NT2/D1 (cell line): ENCODE measurements at regions not wholly inside any gene's neighbourhood (a gene's known extent, or its start where the extent isn't known, plus 50 kb on each side); places are given as distances from the start of the nearest gene placed in this dataset.

Experiments used
- DNase-seq: peaks from one replicate; pipeline ENCODE4 v3.0.0-alpha.2; 2011; ENCODE audit warnings: low read depth, low spot score
- H3K27me3 ChIP-seq: 2 replicates; pipeline ENCODE4 v1.6.0; 2011; ENCODE audit warnings: mild to moderate bottlenecking; ENCODE audit not compliant: insufficient read length, insufficient read depth
- H3K36me3 ChIP-seq: 2 replicates; pipeline ENCODE4 v1.6.1; 2011; ENCODE audit warnings: mild to moderate bottlenecking, low read length, mixed read lengths; ENCODE audit not compliant: insufficient read depth, insufficient read length
- H3K4me1 ChIP-seq: 2 replicates; pipeline ENCODE4 v1.5.1; 2011; ENCODE audit not compliant: insufficient read depth, insufficient read length
- H3K4me3 ChIP-seq: 2 replicates; pipeline ENCODE4 v1.5.1; 2011; ENCODE audit warnings: low read depth; ENCODE audit not compliant: insufficient read length
- H3K9ac ChIP-seq: 2 replicates; pipeline ENCODE4 v1.6.0; 2011; ENCODE audit warnings: low read depth; ENCODE audit not compliant: insufficient read length
- H3K9me3 ChIP-seq: 2 replicates; pipeline ENCODE4 v1.5.1; 2011; ENCODE audit warnings: mild to moderate bottlenecking, low read length; ENCODE audit not compliant: insufficient read depth
- SUZ12 ChIP-seq: IDR thresholded peaks from 2 replicates; pipeline ENCODE4 v1.6.1; 2011; ENCODE audit not compliant: insufficient read length, insufficient read depth; ENCODE audit errors: extremely low read depth
- YY1 ChIP-seq: IDR thresholded peaks from 2 replicates; pipeline ENCODE4 v1.6.1; 2011; ENCODE audit not compliant: insufficient read length, insufficient read depth
- ZNF274 ChIP-seq: IDR thresholded peaks from 2 replicates; pipeline ENCODE4 v1.6.1; 2011; ENCODE audit warnings: mild to moderate bottlenecking, low read depth, low read length

DNA sequence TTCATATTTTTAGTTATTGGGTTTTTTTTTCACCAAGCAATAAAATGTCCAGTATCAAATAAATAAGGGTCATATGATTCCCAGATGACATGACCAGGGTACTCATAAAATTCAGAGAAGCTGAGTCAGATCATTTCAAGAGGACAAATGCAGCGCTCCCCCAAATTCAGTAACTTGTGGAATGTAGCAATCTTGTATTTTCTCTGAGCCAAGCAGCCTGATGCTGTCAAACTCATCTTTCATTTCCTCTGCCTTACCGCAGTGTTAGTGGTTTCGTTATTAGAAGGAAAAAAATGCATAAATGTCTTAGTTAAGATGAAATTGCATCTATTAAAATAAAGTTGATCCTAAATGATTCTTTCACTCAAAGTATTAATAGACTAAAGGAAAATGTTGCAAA lies 57.8 kb upstream of the EDN1 start:
- no peak for TF ChIP-seq ZNF274
- TF ChIP-seq SUZ12: no peak
- no peak for TF ChIP-seq YY1
- Histone ChIP-seq H3K36me3 (no peaks in the 10 kb centered on the region), H3K9me3 (no peaks in the 10 kb centered on the region), H3K27me3 (no peaks in the 10 kb centered on the region), H3K4me3 (no peak overlapping the region), H3K4me1 (no peaks in the 10 kb centered on the region), H3K9ac (no peak overlapping the region)
- DNase-seq: no peak

GRCh38 chr6:12232821-12233220 lies 57.3 kb upstream of the EDN1 start:
- Histone ChIP-seq H3K9me3 (no peaks in the 10 kb centered on the region), H3K36me3 (no peaks in the 10 kb centered on the region), H3K4me1 (no peaks in the 10 kb centered on the region), H3K27me3 (no peaks in the 10 kb centered on the region), H3K4me3 (no peak overlapping the region), H3K9ac (no peak overlapping the region)
- TF ChIP-seq YY1 (no peak), SUZ12 (no peak), ZNF274 (no peak)
- DNase-seq: no peak

GRCh38 chr6:12233693-12234571 lies 56.2 kb upstream of the EDN1 start:
- Histone ChIP-seq H3K27me3 (no peaks in the 10 kb centered on the region), H3K9me3 (no peaks in the 10 kb centered on the region), H3K4me3 (no peak overlapping the region), H3K9ac (no peak overlapping the region), H3K36me3 (no peaks in the 10 kb centered on the region), H3K4me1 (no peaks in the 10 kb centered on the region)
- TF ChIP-seq YY1: no peak
- TF ChIP-seq SUZ12: no peak
- TF ChIP-seq ZNF274: no peak
- DNase-seq: peak; percentile 11

- Histone ChIP-seq H3K36me3 (no peaks in the 10 kb centered on the region), H3K4me1 (no peaks in the 10 kb centered on the region), H3K9ac (no peak overlapping the region), H3K27me3 (no peaks in the 10 kb centered on the region), H3K9me3 (no peaks in the 10 kb centered on the region), H3K4me3 (no peak overlapping the region)
- no peak for DNase-seq
- no peak for TF ChIP-seq SUZ12
- no peak for TF ChIP-seq YY1
- no peak for TF ChIP-seq ZNF274
These were observed 54.8 kb upstream of the EDN1 start for GRCh38 chr6:12235341-12235740.

- no peak for DNase-seq
- no peak for TF ChIP-seq YY1
- no peak for TF ChIP-seq SUZ12
- no peak for TF ChIP-seq ZNF274
- no peaks in the 10 kb centered on the region for H3K36me3 ChIP-seq
- no peaks in the 10 kb centered on the region for H3K9me3 ChIP-seq
- no peak overlapping the region for H3K4me3 ChIP-seq
- H3K27me3 ChIP-seq: no peaks in the 10 kb centered on the region
- H3K9ac ChIP-seq: no peak overlapping the region
- H3K4me1 ChIP-seq: no peaks in the 10 kb centered on the region
These were observed 51.9 kb upstream of the EDN1 start for GRCh38 chr6:12238219-12238618.
